ENCODE measurements at regions not wholly inside any gene's neighbourhood (a gene's known extent, or its start where the extent isn't known, plus 50 kb on each side); places are given as distances from the start of the nearest gene placed in this dataset.
"Not testable (repeated sequence)": the region's sequence is repeated elsewhere in the genome, so short reads cannot be mapped to it uniquely, and the experiment has no call there.

- in situ Hi-C loops (cut with MboI; ENCODE audit: low sequenced_read_pairs, unreplicated experiment); DNase-seq (ENCODE audit: low spot score): not testable (repeated sequence)
Measured at GRCh38 chr13:86253497-86253896, 454.3 kb upstream of the SLITRK6 start.

GRCh38 chr13:86255820-86256219 lies 456.6 kb upstream of the SLITRK6 start:
- DNase-seq (ENCODE audit: low spot score); in situ Hi-C loops (cut with MboI; ENCODE audit: low sequenced_read_pairs, unreplicated experiment): not testable (repeated sequence)

- in situ Hi-C loops (cut with MboI; ENCODE audit: low sequenced_read_pairs, unreplicated experiment) = no loop called here
- DNase-seq (ENCODE audit: low spot score) = no peak
- TF ChIP-seq CTCF (IDR thresholded peaks at IDR 0.05; ENCODE audit: borderline replicate concordance, control extremely low read depth, extremely low read depth, insufficient read depth, missing control alignments) = no peak
Measured at GRCh38 chr13:86269511-86269910, 470.3 kb upstream of the SLITRK6 start.

GRCh38 chr13:86282442-86282841 lies 483.2 kb upstream of the SLITRK6 start:
- TF ChIP-seq CTCF (IDR thresholded peaks at IDR 0.05; ENCODE audit: borderline replicate concordance, control extremely low read depth, extremely low read depth, insufficient read depth, missing control alignments) = no peak
- in situ Hi-C loops (cut with MboI; ENCODE audit: low sequenced_read_pairs, unreplicated experiment) = no loop called here
- DNase-seq (ENCODE audit: low spot score) = no peak

- DNase-seq (ENCODE audit: low spot score) = no peak
- in situ Hi-C loops (cut with MboI; ENCODE audit: low sequenced_read_pairs, unreplicated experiment) = no loop called here
- TF ChIP-seq CTCF (IDR thresholded peaks at IDR 0.05; ENCODE audit: borderline replicate concordance, control extremely low read depth, extremely low read depth, insufficient read depth, missing control alignments) = no peak
Measured at GRCh38 chr13:86283031-86283430, 483.8 kb upstream of the SLITRK6 start.

GRCh38 chr13:86298725-86299124 lies 499.5 kb upstream of the SLITRK6 start:
- in situ Hi-C loops (cut with MboI; ENCODE audit: low sequenced_read_pairs, unreplicated experiment) = no loop called here
- no peak for TF ChIP-seq CTCF (IDR thresholded peaks at IDR 0.05; ENCODE audit: borderline replicate concordance, control extremely low read depth, extremely low read depth, insufficient read depth, missing control alignments)
- no peak for DNase-seq (ENCODE audit: low spot score)

- in situ Hi-C loops (cut with MboI; ENCODE audit: low sequenced_read_pairs, unreplicated experiment) = no loop called here
- no peak for DNase-seq (ENCODE audit: low spot score)
Measured at GRCh38 chr13:86299128-86299527, 499.9 kb upstream of the SLITRK6 start.

More at GRCh38 chr13:86299128-86299527, 499.9 kb upstream of the SLITRK6 start:
- no peak for TF ChIP-seq CTCF (IDR thresholded peaks at IDR 0.05; ENCODE audit: borderline replicate concordance, control extremely low read depth, extremely low read depth, insufficient read depth, missing control alignments)

Measured in GM13976 (cell line).